ENCODE measurements at regions not wholly inside any gene's neighbourhood (a gene's known extent, or its start where the extent isn't known, plus 50 kb on each side); places are given as distances from the start of the nearest gene placed in this dataset.

GRCh38 chr14:55877942-55878341, 240.3 kb upstream of the PELI2 start:
- no peak for FAIRE-seq
- no peak for DNase-seq (ENCODE audit: extremely low spot score, insufficient read length, low read depth)

- FAIRE-seq = no peak
- DNase-seq (ENCODE audit: extremely low spot score, insufficient read length, low read depth) = no peak
Observed at GRCh38 chr14:55881577-55882241, 236.5 kb upstream of the PELI2 start.

GRCh38 chr14:55884819-55885218, 233.4 kb upstream of the PELI2 start:
- DNase-seq (ENCODE audit: extremely low spot score, insufficient read length, low read depth) = no peak
- FAIRE-seq = no peak

GRCh38 chr14:55889124-55889523, 229.1 kb upstream of the PELI2 start:
- DNase-seq (ENCODE audit: extremely low spot score, insufficient read length, low read depth) (no peak), FAIRE-seq (no peak)

GRCh38 chr14:55891692-55892091, 226.5 kb upstream of the PELI2 start:
- FAIRE-seq (no peak), DNase-seq (ENCODE audit: extremely low spot score, insufficient read length, low read depth) (no peak)

- no peak for FAIRE-seq
Observed at GRCh38 chr14:55892906-55893305, 225.3 kb upstream of the PELI2 start.

GRCh38 chr14:55893705-55894104, 224.5 kb upstream of the PELI2 start:
- no peak for FAIRE-seq
- DNase-seq (ENCODE audit: extremely low spot score, insufficient read length, low read depth) = no peak

More at GRCh38 chr14:55892906-55893305, 225.3 kb upstream of the PELI2 start:
- DNase-seq (ENCODE audit: extremely low spot score, insufficient read length, low read depth) = no peak

- no peak for DNase-seq (ENCODE audit: extremely low spot score, insufficient read length, low read depth)
- FAIRE-seq = no peak
Observed at GRCh38 chr14:55897031-55897430, 221.2 kb upstream of the PELI2 start.

GRCh38 chr14:55898938-55899337, 219.3 kb upstream of the PELI2 start:
- no peak for FAIRE-seq

GRCh38 chr14:55899531-55899930, 218.7 kb upstream of the PELI2 start:
- FAIRE-seq = no peak

More at GRCh38 chr14:55898938-55899337, 219.3 kb upstream of the PELI2 start:
- no peak for DNase-seq (ENCODE audit: extremely low spot score, insufficient read length, low read depth)

GRCh38 chr14:55900749-55901148, 217.5 kb upstream of the PELI2 start:
- FAIRE-seq (no peak), DNase-seq (ENCODE audit: extremely low spot score, insufficient read length, low read depth) (no peak)

More at GRCh38 chr14:55899531-55899930, 218.7 kb upstream of the PELI2 start:
- no peak for DNase-seq (ENCODE audit: extremely low spot score, insufficient read length, low read depth)

GRCh38 chr14:55901291-55901690, 216.9 kb upstream of the PELI2 start:
- DNase-seq (ENCODE audit: extremely low spot score, insufficient read length, low read depth) (no peak), FAIRE-seq (no peak)

GRCh38 chr14:55902241-55902640, 216.0 kb upstream of the PELI2 start:
- FAIRE-seq = no peak
- no peak for DNase-seq (ENCODE audit: extremely low spot score, insufficient read length, low read depth)

GRCh38 chr14:55904086-55904485, 214.1 kb upstream of the PELI2 start:
- FAIRE-seq (no peak), DNase-seq (ENCODE audit: extremely low spot score, insufficient read length, low read depth) (no peak)

- DNase-seq (ENCODE audit: extremely low spot score, insufficient read length, low read depth) (no peak), FAIRE-seq (no peak)
Observed at GRCh38 chr14:55908106-55908505, 210.1 kb upstream of the PELI2 start.

- FAIRE-seq (no peak), DNase-seq (ENCODE audit: extremely low spot score, insufficient read length, low read depth) (no peak)
Observed at GRCh38 chr14:55909879-55910278, 208.3 kb upstream of the PELI2 start.

GRCh38 chr14:55910601-55911243, 207.5 kb upstream of the PELI2 start:
- FAIRE-seq = no peak
- DNase-seq (ENCODE audit: extremely low spot score, insufficient read length, low read depth) = no peak

GRCh38 chr14:55911776-55912175, 206.4 kb upstream of the PELI2 start:
- DNase-seq (ENCODE audit: extremely low spot score, insufficient read length, low read depth) (no peak), FAIRE-seq (no peak)

GRCh38 chr14:55912344-55912743, 205.9 kb upstream of the PELI2 start:
- DNase-seq (ENCODE audit: extremely low spot score, insufficient read length, low read depth) = no peak
- no peak for FAIRE-seq

GRCh38 chr14:55913324-55914025, 204.7 kb upstream of the PELI2 start:
- no peak for FAIRE-seq

GRCh38 chr14:55914771-55915170, 203.4 kb upstream of the PELI2 start:
- no peak for DNase-seq (ENCODE audit: extremely low spot score, insufficient read length, low read depth)
- no peak for FAIRE-seq

More at GRCh38 chr14:55913324-55914025, 204.7 kb upstream of the PELI2 start:
- no peak for DNase-seq (ENCODE audit: extremely low spot score, insufficient read length, low read depth)

Data from GM18507 (cell line).